AG09319 (cell line): ENCODE measurements at regions not wholly inside any gene's neighbourhood (a gene's known extent, or its start where the extent isn't known, plus 50 kb on each side); places are given as distances from the start of the nearest gene placed in this dataset.

Source experiments
- DNase-seq: peaks from one replicate; pipeline ENCODE4 v3.0.0-alpha.2; 2010; ENCODE audit warnings: low read depth; ENCODE audit errors: extremely low read depth
- CTCF ChIP-seq: IDR thresholded peaks from 2 replicates; pipeline ENCODE4 v1.5.1; 2011; ENCODE audit warnings: low read depth, mild to moderate bottlenecking, inconsistent platforms, low read length, moderate library complexity

- no peak for TF ChIP-seq CTCF
- no peak for DNase-seq
These were observed 409.6 kb upstream of the TBL1XR1 start for GRCh38 chr3:177606891-177607290.

- no peak for DNase-seq
- no peak for TF ChIP-seq CTCF
These were observed 410.3 kb upstream of the TBL1XR1 start for GRCh38 chr3:177607589-177607988.

GRCh38 chr3:177608443-177608842 is 411.2 kb upstream of the TBL1XR1 start:
- TF ChIP-seq CTCF = no peak
- DNase-seq = no peak

GRCh38 chr3:177609613-177610012 is 412.3 kb upstream of the TBL1XR1 start:
- DNase-seq = no peak
- TF ChIP-seq CTCF = no peak

GRCh38 chr3:177610262-177610661 is 413.0 kb upstream of the TBL1XR1 start:
- no peak for TF ChIP-seq CTCF
- no peak for DNase-seq

- no peak for DNase-seq
- no peak for TF ChIP-seq CTCF
These were observed 413.7 kb upstream of the TBL1XR1 start for GRCh38 chr3:177610686-177611633.

- no peak for DNase-seq
- TF ChIP-seq CTCF = no peak
These were observed 414.6 kb upstream of the TBL1XR1 start for GRCh38 chr3:177611752-177612334.
